ENCODE measurements at regions not wholly inside any gene's neighbourhood (a gene's known extent, or its start where the extent isn't known, plus 50 kb on each side); places are given as distances from the start of the nearest gene placed in this dataset.

- TF ChIP-seq CTCF (IDR thresholded peaks at IDR 0.05): no peak
- Histone ChIP-seq H3K4me3 (ENCODE audit: low read depth, low read length) (no peak overlapping the region), H3K36me3 (ENCODE audit: control insufficient read depth, insufficient read depth, low read length) (no peaks in the 10 kb centered on the region), H3K9me3 (ENCODE audit: control insufficient read depth, low read length) (no peaks in the 10 kb centered on the region), H3K27me3 (ENCODE audit: control insufficient read depth, insufficient read depth, low read length) (no peaks in the 10 kb centered on the region), H3K79me2 (no peaks in the 10 kb centered on the region), H2AFZ (no peak overlapping the region), H3K4me2 (ENCODE audit: low read length) (no peak overlapping the region), H3K4me1 (no peaks in the 10 kb centered on the region), H3K9ac (no peak overlapping the region), H3K27ac (no peak overlapping the region)
Observed at GRCh38 chr3:162161595-162161994, 665.0 kb downstream of the OTOL1 start.

- Histone ChIP-seq H3K4me1 (no peaks in the 10 kb centered on the region), H2AFZ (no peak overlapping the region), H3K27ac (no peak overlapping the region), H3K9me3 (ENCODE audit: control insufficient read depth, low read length) (no peaks in the 10 kb centered on the region), H3K9ac (no peak overlapping the region), H3K4me2 (ENCODE audit: low read length) (no peak overlapping the region), H3K79me2 (no peaks in the 10 kb centered on the region), H3K4me3 (ENCODE audit: low read depth, low read length) (no peak overlapping the region), H3K27me3 (ENCODE audit: control insufficient read depth, insufficient read depth, low read length) (no peaks in the 10 kb centered on the region), H3K36me3 (ENCODE audit: control insufficient read depth, insufficient read depth, low read length) (no peaks in the 10 kb centered on the region)
- TF ChIP-seq CTCF (IDR thresholded peaks at IDR 0.05): no peak
Observed at GRCh38 chr3:162165346-162165745, 668.7 kb downstream of the OTOL1 start.

GRCh38 chr3:162166543-162166942 lies 669.9 kb downstream of the OTOL1 start:
- Histone ChIP-seq H3K36me3 (ENCODE audit: control insufficient read depth, insufficient read depth, low read length) (no peaks in the 10 kb centered on the region), H3K27me3 (ENCODE audit: control insufficient read depth, insufficient read depth, low read length) (no peaks in the 10 kb centered on the region)

GRCh38 chr3:162168715-162169114 lies 672.1 kb downstream of the OTOL1 start:
- Histone ChIP-seq H3K9ac (no peak overlapping the region), H3K9me3 (ENCODE audit: control insufficient read depth, low read length) (no peaks in the 10 kb centered on the region), H3K4me1 (no peaks in the 10 kb centered on the region), H2AFZ (no peak overlapping the region), H3K27me3 (ENCODE audit: control insufficient read depth, insufficient read depth, low read length) (no peaks in the 10 kb centered on the region), H3K4me3 (ENCODE audit: low read depth, low read length) (no peak overlapping the region), H3K79me2 (no peaks in the 10 kb centered on the region), H3K27ac (no peak overlapping the region), H3K36me3 (ENCODE audit: control insufficient read depth, insufficient read depth, low read length) (no peaks in the 10 kb centered on the region), H3K4me2 (ENCODE audit: low read length) (no peak overlapping the region)
- TF ChIP-seq CTCF (IDR thresholded peaks at IDR 0.05): no peak

More at GRCh38 chr3:162166543-162166942, 669.9 kb downstream of the OTOL1 start:
- H2AFZ ChIP-seq: no peak overlapping the region
- H3K79me2 ChIP-seq: no peaks in the 10 kb centered on the region
- no peaks in the 10 kb centered on the region for H3K9me3 ChIP-seq (ENCODE audit: control insufficient read depth, low read length)
- no peak overlapping the region for H3K4me2 ChIP-seq (ENCODE audit: low read length)
- H3K4me1 ChIP-seq: no peaks in the 10 kb centered on the region
- TF ChIP-seq CTCF (IDR thresholded peaks at IDR 0.05): no peak
- no peak overlapping the region for H3K9ac ChIP-seq
- no peak overlapping the region for H3K4me3 ChIP-seq (ENCODE audit: low read depth, low read length)
- no peak overlapping the region for H3K27ac ChIP-seq

GRCh38 chr3:162170581-162170980 lies 674.0 kb downstream of the OTOL1 start:
- no peak overlapping the region for H3K4me3 ChIP-seq (ENCODE audit: low read depth, low read length)
- no peaks in the 10 kb centered on the region for H3K79me2 ChIP-seq
- no peaks in the 10 kb centered on the region for H3K27me3 ChIP-seq (ENCODE audit: control insufficient read depth, insufficient read depth, low read length)
- H3K9me3 ChIP-seq (ENCODE audit: control insufficient read depth, low read length): no peaks in the 10 kb centered on the region
- H3K4me1 ChIP-seq: no peaks in the 10 kb centered on the region
- H3K9ac ChIP-seq: no peak overlapping the region
- no peak overlapping the region for H3K27ac ChIP-seq
- H2AFZ ChIP-seq: no peak overlapping the region
- no peaks in the 10 kb centered on the region for H3K36me3 ChIP-seq (ENCODE audit: control insufficient read depth, insufficient read depth, low read length)
- H3K4me2 ChIP-seq (ENCODE audit: low read length): no peak overlapping the region
- TF ChIP-seq CTCF (IDR thresholded peaks at IDR 0.05): no peak

Data from parathyroid adenoma (tissue), 2 donors.